HG03457 (cell line): ENCODE measurements at regions not wholly inside any gene's neighbourhood (a gene's known extent, or its start where the extent isn't known, plus 50 kb on each side); places are given as distances from the start of the nearest gene placed in this dataset.

ENCODE experiments used
- ATAC-seq: cut with Tn5 transposase; IDR thresholded peaks from one replicate; pipeline ENCODE4 v1.9.1; 2021; ENCODE audit warnings: moderate number of reproducible peaks; ENCODE audit not compliant: unreplicated experiment

- no peak for ATAC-seq
Measured at GRCh38 chr6:23096876-23097275, 527.5 kb downstream of the HDGFL1 start.

- ATAC-seq: no peak
Measured at GRCh38 chr6:23097566-23097965, 528.2 kb downstream of the HDGFL1 start.

GRCh38 chr6:23106951-23107350 lies 537.6 kb downstream of the HDGFL1 start:
- ATAC-seq: no peak

GRCh38 chr6:23111984-23112383 lies 542.6 kb downstream of the HDGFL1 start:
- no peak for ATAC-seq

- ATAC-seq: no peak
Measured at GRCh38 chr6:23114812-23115504, 545.6 kb downstream of the HDGFL1 start.

GRCh38 chr6:23137611-23138010 lies 568.2 kb downstream of the HDGFL1 start:
- no peak for ATAC-seq

- no peak for ATAC-seq
Measured at GRCh38 chr6:23140871-23141270, 571.5 kb downstream of the HDGFL1 start.

- no peak for ATAC-seq
Measured at GRCh38 chr6:23145781-23146180, 576.4 kb downstream of the HDGFL1 start.

- ATAC-seq: no peak
Measured at GRCh38 chr6:23154159-23154558, 584.8 kb downstream of the HDGFL1 start.

- no peak for ATAC-seq
Measured at GRCh38 chr6:23170049-23170448, 600.7 kb downstream of the HDGFL1 start.

- no peak for ATAC-seq
Measured at GRCh38 chr6:23173234-23173633, 603.9 kb downstream of the HDGFL1 start.

- ATAC-seq: no peak
Measured at GRCh38 chr6:23174781-23175361, 605.5 kb downstream of the HDGFL1 start.

- ATAC-seq: no peak
Measured at GRCh38 chr6:23175391-23175790, 606.0 kb downstream of the HDGFL1 start.

GRCh38 chr6:23176471-23176870 lies 607.1 kb downstream of the HDGFL1 start:
- ATAC-seq: no peak

GRCh38 chr6:23176883-23177282 lies 607.5 kb downstream of the HDGFL1 start:
- no peak for ATAC-seq

- no peak for ATAC-seq
Measured at GRCh38 chr6:23177806-23178205, 608.4 kb downstream of the HDGFL1 start.

GRCh38 chr6:23179994-23180393 lies 610.6 kb downstream of the HDGFL1 start:
- ATAC-seq: no peak

GRCh38 chr6:23180504-23181293 lies 611.3 kb downstream of the HDGFL1 start:
- ATAC-seq: no peak

- no peak for ATAC-seq
Measured at GRCh38 chr6:23181356-23182110, 612.2 kb downstream of the HDGFL1 start.

- ATAC-seq: no peak
Measured at GRCh38 chr6:23183846-23184245, 614.5 kb downstream of the HDGFL1 start.

GRCh38 chr6:23184351-23184750 lies 615.0 kb downstream of the HDGFL1 start:
- ATAC-seq: no peak
